ENCODE measurements at regions not wholly inside any gene's neighbourhood (a gene's known extent, or its start where the extent isn't known, plus 50 kb on each side); places are given as distances from the start of the nearest gene placed in this dataset.

GRCh38 chr2:212686285-212686895 is 147.8 kb upstream of the ERBB4 start:
- DNase-seq: peak; percentile 57

GRCh38 chr2:212683346-212684097 is 144.9 kb upstream of the ERBB4 start:
- no peak for DNase-seq

- no peak for DNase-seq
Observed at GRCh38 chr2:212682937-212683336, 144.3 kb upstream of the ERBB4 start.

- no peak for DNase-seq
Observed at GRCh38 chr2:212677466-212677865, 138.9 kb upstream of the ERBB4 start.

GRCh38 chr2:212672186-212672585 is 133.6 kb upstream of the ERBB4 start:
- DNase-seq: no peak

GRCh38 chr2:212669761-212670160 is 131.2 kb upstream of the ERBB4 start:
- no peak for DNase-seq

- no peak for DNase-seq
Observed at GRCh38 chr2:212667751-212668316, 129.2 kb upstream of the ERBB4 start.

- DNase-seq: no peak
Observed at GRCh38 chr2:212665948-212666347, 127.3 kb upstream of the ERBB4 start.

- DNase-seq: no peak
Observed at GRCh38 chr2:212659441-212659840, 120.8 kb upstream of the ERBB4 start.

GRCh38 chr2:212649646-212650045 is 111.0 kb upstream of the ERBB4 start:
- no peak for DNase-seq

GRCh38 chr2:212646698-212647366 is 108.2 kb upstream of the ERBB4 start:
- DNase-seq: no peak

- no peak for DNase-seq
Observed at GRCh38 chr2:212644195-212644837, 105.7 kb upstream of the ERBB4 start.

GRCh38 chr2:212640428-212640827 is 101.8 kb upstream of the ERBB4 start:
- no peak for DNase-seq

GRCh38 chr2:212638694-212639093 is 100.1 kb upstream of the ERBB4 start:
- no peak for DNase-seq

- no peak for DNase-seq
Observed at GRCh38 chr2:212628586-212628985, 90.0 kb upstream of the ERBB4 start.

GRCh38 chr2:212626371-212626918 is 87.8 kb upstream of the ERBB4 start:
- DNase-seq: no peak

GRCh38 chr2:212619954-212620353 is 81.4 kb upstream of the ERBB4 start:
- no peak for DNase-seq

- DNase-seq: no peak
Observed at GRCh38 chr2:212618636-212619035, 80.0 kb upstream of the ERBB4 start.

GRCh38 chr2:212610872-212611425 is 72.3 kb upstream of the ERBB4 start:
- no peak for DNase-seq

- DNase-seq: no peak
Observed at GRCh38 chr2:212609479-212609878, 70.9 kb upstream of the ERBB4 start.

GRCh38 chr2:212607080-212607479 is 68.5 kb upstream of the ERBB4 start:
- no peak for DNase-seq

GRCh38 chr2:212606232-212606631 is 67.6 kb upstream of the ERBB4 start:
- no peak for DNase-seq

- DNase-seq: no peak
Observed at GRCh38 chr2:212596688-212597087, 58.1 kb upstream of the ERBB4 start.

Measured in RPMI8226 (cell line).